ENCODE measurements at regions not wholly inside any gene's neighbourhood (a gene's known extent, or its start where the extent isn't known, plus 50 kb on each side); places are given as distances from the start of the nearest gene placed in this dataset.

GRCh38 chr3:22045882-22046281, 294.9 kb upstream of the ZNF385D start:
- no peak for ATAC-seq
- H3K27me3 ChIP-seq = no peaks in the 10 kb centered on the region

GRCh38 chr3:22063500-22063899, 312.5 kb upstream of the ZNF385D start:
- no peaks in the 10 kb centered on the region for H3K4me1 ChIP-seq
- no peak overlapping the region for H3K27ac ChIP-seq
- no peaks in the 10 kb centered on the region for H3K27me3 ChIP-seq
- ATAC-seq = no peak
- no peak overlapping the region for H3K4me3 ChIP-seq
- DNase-seq = no peak
- no peaks in the 10 kb centered on the region for H3K36me3 ChIP-seq
- H3K9me3 ChIP-seq = no peaks in the 10 kb centered on the region
- no peak for TF ChIP-seq CTCF (IDR thresholded peaks at IDR 0.05)
- intact Hi-C loops (cut with DNase I) = no loop called here

More at GRCh38 chr3:22045882-22046281, 294.9 kb upstream of the ZNF385D start:
- Histone ChIP-seq H3K4me1 (no peaks in the 10 kb centered on the region), H3K27ac (no peak overlapping the region), H3K4me3 (no peak overlapping the region), H3K36me3 (no peaks in the 10 kb centered on the region), H3K9me3 (peaks cover 0 to 5% of the 10 kb centered on the region in 2 donors)
- DNase-seq = no peak
- TF ChIP-seq CTCF (IDR thresholded peaks at IDR 0.05) = no peak
- intact Hi-C loops (cut with DNase I) = no loop called here

- no peak overlapping the region for H3K4me3 ChIP-seq
- no peaks in the 10 kb centered on the region for H3K9me3 ChIP-seq
- ATAC-seq (no peak), DNase-seq (no peak)
- intact Hi-C loops (cut with DNase I) = no loop called here
- no peak overlapping the region for H3K27ac ChIP-seq
- H3K4me1 ChIP-seq = no peaks in the 10 kb centered on the region
- no peak for TF ChIP-seq CTCF (IDR thresholded peaks at IDR 0.05)
- H3K36me3 ChIP-seq = no peaks in the 10 kb centered on the region
- H3K27me3 ChIP-seq = no peaks in the 10 kb centered on the region
Measured at GRCh38 chr3:22068619-22069018, 317.6 kb upstream of the ZNF385D start.

GRCh38 chr3:22088204-22088603, 337.2 kb upstream of the ZNF385D start:
- no peak overlapping the region for H3K4me3 ChIP-seq
- no peaks in the 10 kb centered on the region for H3K27me3 ChIP-seq
- H3K9me3 ChIP-seq = no peaks in the 10 kb centered on the region
- no peaks in the 10 kb centered on the region for H3K4me1 ChIP-seq
- H3K36me3 ChIP-seq = no peaks in the 10 kb centered on the region
- H3K27ac ChIP-seq = no peak overlapping the region
- TF ChIP-seq CTCF (IDR thresholded peaks at IDR 0.05) = no peak
- no peak for DNase-seq
- intact Hi-C loops (cut with DNase I) = no loop called here
- no peak for ATAC-seq

GRCh38 chr3:22089284-22089683, 338.3 kb upstream of the ZNF385D start:
- Histone ChIP-seq H3K4me1 (no peaks in the 10 kb centered on the region), H3K27ac (no peak overlapping the region), H3K36me3 (no peaks in the 10 kb centered on the region), H3K4me3 (no peak overlapping the region), H3K9me3 (no peaks in the 10 kb centered on the region), H3K27me3 (no peaks in the 10 kb centered on the region)
- TF ChIP-seq CTCF (IDR thresholded peaks at IDR 0.05) = peak in 1 of 2 donors; percentile 47
- DNase-seq (peak in 1 of 4 donors; percentile 42), ATAC-seq (peak; percentile 87)
- intact Hi-C loops (cut with DNase I) = no loop called here

All from left lung (tissue), 4 donors.